VCaP (cell line): ENCODE measurements at regions not wholly inside any gene's neighbourhood (a gene's known extent, or its start where the extent isn't known, plus 50 kb on each side); places are given as distances from the start of the nearest gene placed in this dataset.

Source experiments
- H3K27ac ChIP-seq: fragments of 450-650 bp; 2 replicates; pipeline ENCODE4 v1.5.1; 2017
- CTCF ChIP-seq: fragments of 450-650 bp; conservative IDR thresholded peaks from 2 replicates; pipeline ENCODE4 v1.5.1; 2017; ENCODE audit warnings: mild to moderate bottlenecking, moderate library complexity

- TF ChIP-seq CTCF: no peak
- H3K27ac ChIP-seq: no peak overlapping the region
These were observed 71.0 kb downstream of the RPL22L1 start for GRCh38 chr3:170799009-170799408.

- no peak for TF ChIP-seq CTCF
- no peak overlapping the region for H3K27ac ChIP-seq
These were observed 72.3 kb downstream of the RPL22L1 start for GRCh38 chr3:170797685-170798084.

GRCh38 chr3:170792471-170792870 lies 77.5 kb downstream of the RPL22L1 start:
- no peak overlapping the region for H3K27ac ChIP-seq
- no peak for TF ChIP-seq CTCF

- H3K27ac ChIP-seq: no peak overlapping the region
- TF ChIP-seq CTCF: no peak
These were observed 79.3 kb downstream of the RPL22L1 start for GRCh38 chr3:170790647-170791046.

GRCh38 chr3:170787464-170787863 lies 82.5 kb downstream of the RPL22L1 start:
- TF ChIP-seq CTCF: no peak
- H3K27ac ChIP-seq: no peak overlapping the region

GRCh38 chr3:170785454-170785853 lies 84.5 kb downstream of the RPL22L1 start:
- no peak for TF ChIP-seq CTCF
- H3K27ac ChIP-seq: no peak overlapping the region

- no peak overlapping the region for H3K27ac ChIP-seq
- TF ChIP-seq CTCF: no peak
These were observed 85.6 kb downstream of the RPL22L1 start for GRCh38 chr3:170784406-170784805.

GRCh38 chr3:170780955-170781354 lies 89.0 kb downstream of the RPL22L1 start:
- no peak overlapping the region for H3K27ac ChIP-seq
- TF ChIP-seq CTCF: no peak
